Astrocyte (in vitro differentiated cells and primary cell): ENCODE measurements at regions not wholly inside any gene's neighbourhood (a gene's known extent, or its start where the extent isn't known, plus 50 kb on each side); places are given as distances from the start of the nearest gene placed in this dataset.

Experiments
- DNase-seq: peaks from one replicate; pipeline ENCODE4 v3.0.0-alpha.2; 2010; ENCODE audit warnings: low read depth
- FAIRE-seq: peaks from 2 replicates; lab custom pipeline; 2011; peaks lifted over from hg19 to GRCh38; lab: Jason Lieb, UNC
- H2AFZ ChIP-seq: 2 replicates; pipeline ENCODE4 v1.6.0; 2012; ENCODE audit warnings: low read depth, low read length, inconsistent platforms
- H3K27ac ChIP-seq: 2 replicates; pipeline ENCODE4 v1.5.1; 2011; ENCODE audit warnings: low read depth, low read length, inconsistent platforms
- H3K27me3 ChIP-seq: 2 replicates; pipeline ENCODE4 v1.6.0; 2011; ENCODE audit warnings: low read length, inconsistent platforms; ENCODE audit not compliant: insufficient read depth
- H3K36me3 ChIP-seq: 2 replicates; pipeline ENCODE4 v1.5.1; 2011; ENCODE audit warnings: low read length, inconsistent platforms; ENCODE audit not compliant: insufficient read depth
- H3K4me1 ChIP-seq: 2 replicates; pipeline ENCODE4 v1.5.1; 2011; ENCODE audit warnings: low read length, inconsistent platforms; ENCODE audit not compliant: insufficient read depth
- H3K4me2 ChIP-seq: 2 replicates; pipeline ENCODE4 v1.6.0; 2012; ENCODE audit warnings: low read length, inconsistent platforms
- H3K4me3 ChIP-seq: 2 replicates; pipeline ENCODE4 v1.5.1; 2011; ENCODE audit warnings: low read depth, mild to moderate bottlenecking, low read length, inconsistent platforms; ENCODE audit not compliant: insufficient read depth
- H3K79me2 ChIP-seq: 2 replicates; pipeline ENCODE4 v1.6.0; 2012; ENCODE audit warnings: mild to moderate bottlenecking, low read length, inconsistent platforms; ENCODE audit not compliant: insufficient read depth
- H3K9ac ChIP-seq: 2 replicates; pipeline ENCODE4 v1.6.0; 2012; ENCODE audit warnings: mild to moderate bottlenecking, low read length, inconsistent platforms
- H3K9me3 ChIP-seq: 2 replicates; pipeline ENCODE4 v1.5.1; 2012; ENCODE audit warnings: low read depth, mild to moderate bottlenecking, low read length, inconsistent platforms; ENCODE audit not compliant: insufficient read depth
- H4K20me1 ChIP-seq: 2 replicates; pipeline ENCODE4 v1.6.0; 2012; ENCODE audit warnings: low read length, inconsistent platforms; ENCODE audit not compliant: insufficient read depth
- H3K27ac Mint-ChIP-seq: one replicate; pipeline ENCODE4 v1.8.0; 2021; ENCODE audit warnings: mild to moderate bottlenecking, mixed read lengths; ENCODE audit not compliant: unreplicated experiment
- H3K27me3 Mint-ChIP-seq: one replicate; pipeline ENCODE4 v1.8.0; 2021; ENCODE audit warnings: low read depth, mixed read lengths; ENCODE audit not compliant: unreplicated experiment
- H3K36me3 Mint-ChIP-seq: one replicate; pipeline ENCODE4 v1.8.0; 2021; ENCODE audit warnings: low read depth, mixed read lengths; ENCODE audit not compliant: unreplicated experiment
- H3K4me1 Mint-ChIP-seq: one replicate; pipeline ENCODE4 v1.8.0; 2021; ENCODE audit warnings: low read depth, mixed read lengths; ENCODE audit not compliant: unreplicated experiment
- H3K4me3 Mint-ChIP-seq: one replicate; pipeline ENCODE4 v1.8.0; 2021; ENCODE audit warnings: mild to moderate bottlenecking, moderate library complexity, mixed read lengths; ENCODE audit not compliant: unreplicated experiment
- H3K9me3 Mint-ChIP-seq: one replicate; pipeline ENCODE4 v1.8.0; 2021; ENCODE audit warnings: mild to moderate bottlenecking, mixed read lengths; ENCODE audit not compliant: unreplicated experiment
- EZH2 ChIP-seq: IDR thresholded peaks from 2 replicates; pipeline ENCODE4 v1.6.1; 2012; ENCODE audit warnings: mild to moderate bottlenecking, low read length, inconsistent platforms; ENCODE audit not compliant: insufficient read depth
- TF ChIP-seq, protein P1 (sequence below): IDR thresholded peaks from 2 replicates; pipeline ENCODE4 v1.5.1; 2011; ENCODE audit warnings: low read depth, mild to moderate bottlenecking, inconsistent platforms, low read length, moderate library complexity; ENCODE audit not compliant: insufficient read depth

DNA sequence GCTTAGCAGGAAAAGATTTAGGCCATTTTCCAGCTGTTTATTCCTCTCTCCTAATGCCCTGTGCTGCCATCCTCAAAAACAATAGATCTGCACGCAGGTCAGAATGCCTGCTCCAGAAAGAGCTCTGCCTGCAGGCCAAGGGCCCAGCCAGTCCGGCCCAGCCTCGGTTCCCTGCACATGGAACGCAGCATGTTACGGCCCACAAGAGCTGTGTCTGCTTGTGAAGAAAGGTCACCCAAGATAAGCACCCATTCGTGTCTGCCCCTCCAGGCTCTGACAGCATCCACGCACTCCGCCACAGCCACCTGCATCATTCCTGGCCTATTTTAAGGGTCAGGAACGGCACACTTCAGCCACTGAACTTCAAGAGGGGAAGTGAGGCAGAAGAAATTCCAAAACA lies 152.2 kb downstream of the SPATA19 start:
- Histone ChIP-seq H3K4me2 (no peak overlapping the region), H3K4me1 (no peaks in the 10 kb centered on the region), H3K27ac (no peak overlapping the region), H3K4me3 (no peak overlapping the region), H3K9ac (no peak overlapping the region), H3K79me2 (no peaks in the 10 kb centered on the region), H2AFZ (no peak overlapping the region), H4K20me1 (no peaks in the 10 kb centered on the region), H3K27me3 (no peaks in the 10 kb centered on the region), H3K36me3 (no peaks in the 10 kb centered on the region), H3K9me3 (no peaks in the 10 kb centered on the region)
- DNase-seq (no peak), FAIRE-seq (no peak)
- Mint-ChIP-seq H3K27ac (no peak overlapping the region), H3K9me3 (no peaks in the 10 kb centered on the region), H3K36me3 (no peaks in the 10 kb centered on the region), H3K4me1 (no peaks in the 10 kb centered on the region), H3K4me3 (no peak overlapping the region), H3K27me3 (no peaks in the 10 kb centered on the region)
- no peak for TF ChIP-seq EZH2
- TF ChIP-seq, protein P1, sequence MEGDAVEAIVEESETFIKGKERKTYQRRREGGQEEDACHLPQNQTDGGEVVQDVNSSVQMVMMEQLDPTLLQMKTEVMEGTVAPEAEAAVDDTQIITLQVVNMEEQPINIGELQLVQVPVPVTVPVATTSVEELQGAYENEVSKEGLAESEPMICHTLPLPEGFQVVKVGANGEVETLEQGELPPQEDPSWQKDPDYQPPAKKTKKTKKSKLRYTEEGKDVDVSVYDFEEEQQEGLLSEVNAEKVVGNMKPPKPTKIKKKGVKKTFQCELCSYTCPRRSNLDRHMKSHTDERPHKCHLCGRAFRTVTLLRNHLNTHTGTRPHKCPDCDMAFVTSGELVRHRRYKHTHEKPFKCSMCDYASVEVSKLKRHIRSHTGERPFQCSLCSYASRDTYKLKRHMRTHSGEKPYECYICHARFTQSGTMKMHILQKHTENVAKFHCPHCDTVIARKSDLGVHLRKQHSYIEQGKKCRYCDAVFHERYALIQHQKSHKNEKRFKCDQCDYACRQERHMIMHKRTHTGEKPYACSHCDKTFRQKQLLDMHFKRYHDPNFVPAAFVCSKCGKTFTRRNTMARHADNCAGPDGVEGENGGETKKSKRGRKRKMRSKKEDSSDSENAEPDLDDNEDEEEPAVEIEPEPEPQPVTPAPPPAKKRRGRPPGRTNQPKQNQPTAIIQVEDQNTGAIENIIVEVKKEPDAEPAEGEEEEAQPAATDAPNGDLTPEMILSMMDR: no peak

DNA sequence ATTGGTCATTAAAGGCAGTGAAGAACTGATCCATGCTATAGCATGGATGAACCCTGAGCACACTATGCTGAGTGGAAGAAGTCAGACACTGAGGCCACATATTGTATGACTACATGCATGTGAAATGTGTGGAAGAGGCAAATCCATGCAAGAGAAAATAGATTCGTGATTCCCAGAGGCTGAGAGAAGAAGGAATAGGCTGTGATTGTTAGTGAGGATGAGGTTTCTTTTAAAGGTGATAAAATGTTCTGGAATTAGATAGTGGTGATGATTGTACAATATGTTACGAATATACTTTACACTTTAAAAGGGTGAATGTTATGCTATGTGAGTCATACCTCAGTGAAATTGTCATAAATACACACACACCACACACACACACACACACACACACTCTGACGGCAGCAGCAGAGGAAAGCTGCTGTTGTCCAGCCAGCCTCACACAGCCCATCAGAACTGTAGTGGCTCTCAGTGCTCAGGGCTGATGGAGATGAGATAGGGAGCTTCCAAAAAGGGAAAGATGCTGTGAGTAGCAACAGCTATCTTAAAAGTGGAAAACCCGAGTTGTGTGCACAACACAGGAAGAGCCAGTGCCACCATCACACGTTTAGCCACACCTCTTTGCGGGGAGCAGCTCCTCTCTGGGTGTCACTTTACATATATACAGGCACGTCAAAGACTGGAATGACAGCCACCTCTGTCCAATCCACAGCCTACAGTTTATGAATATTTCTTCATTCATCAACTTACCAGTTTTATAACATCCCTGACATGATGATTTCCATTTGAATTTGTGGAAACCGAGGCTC lies 153.0 kb downstream of the SPATA19 start:
- Mint-ChIP-seq H3K27ac (no peak overlapping the region), H3K4me1 (no peaks in the 10 kb centered on the region), H3K36me3 (no peaks in the 10 kb centered on the region), H3K9me3 (no peaks in the 10 kb centered on the region), H3K27me3 (no peaks in the 10 kb centered on the region), H3K4me3 (no peak overlapping the region)
- Histone ChIP-seq H3K27ac (no peak overlapping the region), H3K36me3 (no peaks in the 10 kb centered on the region), H2AFZ (no peak overlapping the region), H4K20me1 (no peaks in the 10 kb centered on the region), H3K4me2 (no peak overlapping the region), H3K27me3 (no peaks in the 10 kb centered on the region), H3K4me1 (no peaks in the 10 kb centered on the region), H3K4me3 (no peak overlapping the region), H3K9me3 (no peaks in the 10 kb centered on the region), H3K79me2 (no peaks in the 10 kb centered on the region), H3K9ac (no peak overlapping the region)
- TF ChIP-seq, protein P1: no peak
- TF ChIP-seq EZH2: no peak
- DNase-seq: no peak
- FAIRE-seq: no peak

DNA sequence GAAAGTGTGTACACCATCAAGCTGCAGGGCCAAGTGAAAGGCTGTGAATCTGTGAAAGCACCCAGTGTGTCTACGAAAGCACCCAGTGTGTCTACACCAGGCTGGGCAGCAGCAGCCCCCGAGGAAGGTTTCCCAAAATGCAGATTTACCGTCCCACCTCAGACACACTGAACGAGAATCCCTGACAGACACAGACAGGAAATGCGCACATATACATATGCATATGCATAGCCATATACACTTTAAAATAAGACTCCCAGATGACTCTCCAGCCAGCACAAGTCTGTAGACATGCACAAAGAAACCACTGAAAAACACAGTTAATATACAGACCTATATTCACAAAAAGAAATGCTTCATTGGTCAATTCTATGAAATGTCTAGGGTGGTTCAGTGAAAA lies 155.5 kb upstream of the OPCML start:
- Histone ChIP-seq H3K9ac (no peak overlapping the region), H3K36me3 (no peaks in the 10 kb centered on the region), H4K20me1 (no peaks in the 10 kb centered on the region), H3K79me2 (no peaks in the 10 kb centered on the region), H3K27me3 (no peaks in the 10 kb centered on the region), H3K4me3 (no peak overlapping the region), H2AFZ (no peak overlapping the region), H3K27ac (no peak overlapping the region), H3K9me3 (peaks cover 5% of the 10 kb centered on the region), H3K4me1 (no peaks in the 10 kb centered on the region), H3K4me2 (no peak overlapping the region)
- TF ChIP-seq, protein P1: no peak
- no peak for TF ChIP-seq EZH2
- Mint-ChIP-seq H3K4me3 (no peak overlapping the region), H3K9me3 (no peaks in the 10 kb centered on the region), H3K27ac (no peak overlapping the region), H3K36me3 (no peaks in the 10 kb centered on the region), H3K4me1 (no peaks in the 10 kb centered on the region), H3K27me3 (no peaks in the 10 kb centered on the region)
- DNase-seq: no peak
- no peak for FAIRE-seq
